Stimulated activated CD8-positive, alpha-beta memory T cell treated with anti-CD3 and anti-CD28 coated beads, Interleukin-12 subunit alpha, Interleukin-12 subunit beta, amount 100 ng/mL, for 24 hours (primary cell): ENCODE measurements at regions not wholly inside any gene's neighbourhood (a gene's known extent, or its start where the extent isn't known, plus 50 kb on each side); places are given as distances from the start of the nearest gene placed in this dataset.
"Not testable (repeated sequence)": the region's sequence is repeated elsewhere in the genome, so short reads cannot be mapped to it uniquely, and the experiment has no call there.

ENCODE experiments used
- DNase-seq: peaks from one replicate; pipeline ENCODE4 v3.0.0-alpha.2; 2020; ENCODE audit errors: extremely low read depth

DNA sequence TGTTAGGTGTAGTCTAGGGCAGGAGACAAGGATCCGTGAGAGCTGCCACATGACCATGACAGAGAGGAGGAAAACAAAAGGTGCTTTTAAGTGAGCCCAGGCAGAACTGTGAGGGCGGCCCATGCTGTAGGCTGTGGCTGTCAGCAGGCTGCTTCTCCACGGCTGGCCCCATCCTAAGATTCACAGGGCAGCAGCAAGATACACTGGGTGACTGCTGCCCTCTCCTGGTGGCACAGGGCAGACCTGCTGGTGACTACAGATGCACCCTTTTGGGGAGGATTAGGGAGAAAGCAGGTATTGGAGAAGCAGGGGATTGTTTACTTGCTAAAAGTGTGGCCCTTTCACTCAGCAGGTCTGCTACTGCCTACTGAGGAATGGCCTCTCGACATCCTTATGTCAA, 112.2 kb upstream of the CCZ1B start:
- DNase-seq = not testable (repeated sequence)

DNA sequence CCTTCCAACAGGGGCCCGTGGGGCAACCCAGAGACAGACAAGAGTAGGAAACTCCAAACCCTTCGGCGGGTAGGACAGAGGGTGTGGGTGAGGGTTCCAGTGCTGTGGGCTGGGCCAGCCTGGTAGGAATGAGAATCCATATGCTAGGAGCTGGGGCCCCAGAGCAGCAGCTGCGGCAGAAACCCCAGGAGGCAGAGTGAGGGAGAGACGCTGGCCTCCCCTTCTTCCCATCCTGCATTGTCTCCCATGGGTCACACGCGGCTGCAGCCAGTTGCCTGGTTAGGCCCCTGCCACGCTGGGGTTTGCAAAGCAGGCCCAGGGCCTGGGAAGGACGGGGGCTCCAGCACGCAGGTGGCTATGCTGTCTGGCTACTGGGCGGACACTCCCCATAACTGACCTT, 113.1 kb upstream of the CCZ1B start:
- DNase-seq = not testable (repeated sequence)

DNA sequence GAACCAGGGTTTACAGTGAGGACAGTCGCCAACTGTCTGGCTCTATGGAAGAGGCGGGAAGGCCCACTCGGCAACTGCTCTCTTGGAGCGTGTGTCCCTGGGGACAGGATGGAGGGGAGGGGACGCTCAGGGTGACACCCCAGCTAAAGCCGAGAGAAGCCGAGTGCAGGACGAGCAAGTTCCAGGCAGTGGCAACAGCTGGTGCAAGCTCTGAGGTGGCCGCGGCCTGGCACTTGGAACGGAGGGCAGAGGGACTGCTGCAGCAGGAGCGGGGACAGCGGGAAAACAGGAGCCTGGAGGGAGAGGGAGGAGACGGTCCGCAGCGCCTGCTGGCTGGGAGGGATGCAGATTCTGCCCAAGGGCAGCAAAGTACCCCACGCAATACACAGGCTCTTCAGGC, 113.8 kb upstream of the CCZ1B start:
- not testable (repeated sequence) for DNase-seq

DNA sequence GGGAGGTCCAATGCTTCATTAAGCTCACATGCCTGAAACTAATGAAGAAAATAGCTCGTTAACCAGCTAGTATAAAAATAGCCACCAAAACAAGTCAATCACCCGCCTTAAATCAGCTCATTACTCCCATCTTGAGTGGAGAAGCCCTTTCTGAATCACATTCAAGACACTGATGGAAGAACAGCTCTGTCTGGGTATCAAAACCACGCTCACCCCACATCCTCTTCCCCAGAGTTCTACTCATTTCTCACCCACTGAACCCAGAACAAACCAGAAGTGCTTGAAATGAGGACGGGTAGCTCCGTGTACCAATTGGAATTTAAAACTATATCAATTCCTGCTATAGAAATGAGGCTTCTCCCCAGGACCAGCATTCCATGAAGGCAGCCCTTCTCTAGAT, 120.8 kb upstream of the CCZ1B start:
- DNase-seq = not testable (repeated sequence)

DNA sequence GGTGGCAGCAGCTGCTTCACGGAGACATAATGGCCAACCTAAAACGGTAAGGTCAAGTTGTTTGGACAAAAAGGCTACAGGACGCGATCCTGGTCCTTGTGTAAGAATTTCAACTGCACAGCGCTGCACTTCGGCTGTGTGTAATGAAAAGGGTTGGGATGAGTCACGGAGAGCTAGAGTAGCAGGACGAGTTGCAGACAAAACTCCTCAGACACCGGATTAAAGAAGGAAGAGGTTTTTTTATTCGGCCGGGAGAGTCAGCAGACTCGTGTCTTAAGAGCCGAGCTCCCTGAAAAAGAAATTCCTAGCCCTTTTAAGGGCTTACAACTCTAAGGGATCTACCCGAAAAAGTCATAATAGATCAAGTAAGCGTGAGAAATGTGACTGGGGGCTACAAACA, 124.2 kb upstream of the CCZ1B start:
- not testable (repeated sequence) for DNase-seq

DNA sequence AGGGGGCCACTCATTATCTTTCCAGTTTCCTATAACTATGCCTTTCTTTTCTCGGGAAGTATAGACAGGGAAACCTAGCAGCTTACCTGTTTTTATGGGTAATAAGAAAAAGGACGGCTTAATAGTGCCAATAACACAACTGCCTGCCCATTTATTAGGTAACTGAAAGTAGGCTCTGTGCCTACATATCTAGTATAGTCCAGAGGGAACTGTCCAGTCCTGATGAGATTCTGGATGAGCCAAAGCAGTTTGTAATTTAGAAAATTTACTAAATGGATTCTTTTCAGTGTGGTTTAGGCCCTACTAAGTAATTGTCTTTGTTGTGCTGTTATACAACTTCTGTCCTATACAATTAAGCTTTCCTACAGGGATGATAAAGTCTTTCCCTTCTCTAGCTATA, 125.5 kb upstream of the CCZ1B start:
- DNase-seq = not testable (repeated sequence)

DNA sequence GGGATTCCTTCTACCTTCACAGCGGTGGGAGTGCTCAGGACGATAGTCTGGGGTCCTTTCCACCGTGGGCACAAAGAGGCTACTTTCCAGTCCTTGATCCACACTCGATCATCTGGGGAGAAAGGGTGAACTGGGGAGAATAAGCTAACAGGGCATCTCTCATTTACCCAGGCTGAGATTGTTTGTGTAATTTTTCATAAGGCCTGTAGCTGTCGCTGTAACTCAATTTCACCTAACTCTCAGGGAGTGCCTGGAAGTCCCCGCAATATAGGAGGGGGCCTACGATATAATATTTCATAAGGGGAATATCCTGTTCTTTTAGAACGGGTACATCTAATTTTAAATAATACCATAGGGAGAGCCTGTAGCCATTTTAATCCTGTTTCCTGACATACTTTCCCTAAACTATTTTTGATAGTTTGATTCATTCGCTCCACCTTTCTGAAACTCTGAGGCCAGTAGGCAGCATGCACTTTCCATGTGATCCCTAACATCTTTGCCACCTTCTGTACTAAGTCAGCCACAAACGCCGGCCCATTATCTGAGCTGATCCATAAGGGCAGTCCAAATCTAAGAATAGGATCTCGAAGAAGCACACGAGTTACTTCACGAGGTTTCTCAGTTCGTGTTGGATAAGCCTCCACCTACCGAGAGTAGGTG, 127.2 kb upstream of the CCZ1B start:
- not testable (repeated sequence) for DNase-seq

DNA sequence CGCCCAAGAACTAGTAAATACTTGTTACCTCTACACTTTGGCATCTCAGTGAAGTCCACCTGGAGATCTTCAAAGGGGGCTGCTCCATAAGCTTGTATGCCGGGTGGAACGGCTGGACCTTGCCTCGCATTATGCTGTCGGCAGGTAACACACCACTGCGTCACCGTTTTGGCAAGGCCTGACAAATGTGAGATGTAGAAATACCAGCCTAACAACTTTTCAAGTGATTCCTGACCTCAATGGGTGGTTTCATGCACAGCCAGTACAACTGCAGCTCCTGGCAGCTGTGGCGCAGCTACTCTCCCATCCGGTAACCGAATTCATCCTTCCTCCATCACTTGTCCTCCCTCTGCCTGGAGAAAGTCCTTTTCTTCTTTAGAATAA, 127.7 kb upstream of the CCZ1B start:
- DNase-seq = not testable (repeated sequence)

DNA sequence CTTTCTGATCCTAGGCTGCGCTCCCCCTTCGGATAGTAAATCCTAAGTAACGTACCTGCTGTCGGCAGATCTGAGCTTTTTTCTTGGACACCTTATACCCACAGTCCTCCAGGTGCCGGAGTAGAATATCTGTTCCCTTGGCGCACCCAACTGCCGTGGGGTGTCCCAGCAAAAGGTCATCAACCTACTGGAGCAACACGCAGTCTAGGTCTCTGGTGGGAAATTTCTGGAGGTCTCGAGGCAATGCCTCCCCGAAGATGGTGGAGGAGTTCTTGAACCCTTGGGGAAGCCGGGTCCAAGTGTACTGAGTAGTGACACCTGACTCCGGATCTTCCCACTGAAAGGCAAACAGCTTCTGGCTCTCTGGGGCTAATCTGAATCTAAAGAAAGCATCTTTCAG, 129.3 kb upstream of the CCZ1B start:
- DNase-seq = not testable (repeated sequence)

DNA sequence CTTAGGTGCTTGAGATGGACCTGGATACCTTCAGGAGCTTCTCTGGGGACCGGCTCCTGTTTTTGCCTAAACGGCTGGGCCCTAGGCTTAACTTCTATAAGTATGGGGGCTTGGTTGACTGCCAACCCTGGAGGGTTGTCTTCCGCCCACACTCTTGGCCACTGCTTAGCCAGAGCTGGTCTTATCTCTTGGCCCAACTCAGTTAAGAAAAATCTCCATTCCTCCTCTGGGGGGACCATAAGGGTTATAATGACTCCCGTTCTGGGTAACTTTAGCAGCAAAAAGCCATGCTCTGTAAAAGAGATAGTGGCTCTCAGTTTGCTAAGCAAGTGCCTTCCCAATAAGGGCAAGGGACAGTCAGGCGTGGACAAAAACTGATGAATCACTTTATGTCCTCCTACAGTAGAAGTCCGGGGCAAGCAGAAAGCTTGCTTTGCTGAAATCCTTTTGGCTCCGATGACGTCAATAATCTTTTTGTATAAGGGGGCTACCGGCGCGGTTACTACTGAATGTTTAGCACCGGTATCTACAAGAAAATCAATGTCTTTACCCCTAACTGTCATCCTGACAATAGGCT, 130.0 kb upstream of the CCZ1B start:
- DNase-seq = not testable (repeated sequence)

DNA sequence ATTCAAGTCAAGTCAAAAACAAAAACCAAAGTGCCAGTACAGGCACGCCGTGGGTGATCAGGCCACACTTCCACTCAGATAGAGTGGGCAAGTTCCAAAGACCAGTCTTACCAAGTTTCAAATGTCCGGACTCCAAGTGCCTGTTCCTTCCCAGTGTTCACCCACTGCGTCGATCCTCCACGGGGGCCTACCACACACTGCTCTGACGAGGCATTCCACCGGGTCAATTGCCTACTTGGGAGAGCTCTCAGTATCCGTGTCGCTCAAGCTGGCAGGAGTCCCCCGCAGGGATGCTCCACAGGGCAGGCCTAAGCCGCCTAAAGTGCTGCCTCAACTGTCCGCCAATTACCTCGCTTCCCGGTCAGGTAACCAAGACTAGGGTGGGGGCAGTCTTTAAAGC, 132.3 kb upstream of the CCZ1B start:
- DNase-seq = not testable (repeated sequence)

DNA sequence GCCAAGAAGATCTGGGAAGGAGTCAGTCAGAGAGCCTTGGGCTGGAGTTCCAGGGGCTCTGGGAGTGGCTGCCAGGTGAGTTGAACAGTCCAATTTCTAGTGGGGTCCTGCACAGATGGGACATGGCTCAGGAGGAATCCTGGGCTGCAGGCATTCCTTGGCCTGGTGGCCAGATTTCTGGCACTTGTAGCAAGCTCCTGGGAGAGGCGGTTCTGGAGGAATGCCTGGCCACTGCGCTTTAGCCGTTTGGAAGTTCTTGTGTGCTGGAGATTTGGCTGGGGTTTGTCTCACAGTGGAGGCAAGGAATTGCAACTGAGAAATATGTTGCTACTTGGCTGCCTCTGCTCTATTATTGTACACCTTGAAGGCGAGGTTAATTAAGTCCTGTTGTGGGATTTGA, 133.9 kb upstream of the CCZ1B start:
- DNase-seq = not testable (repeated sequence)

DNA sequence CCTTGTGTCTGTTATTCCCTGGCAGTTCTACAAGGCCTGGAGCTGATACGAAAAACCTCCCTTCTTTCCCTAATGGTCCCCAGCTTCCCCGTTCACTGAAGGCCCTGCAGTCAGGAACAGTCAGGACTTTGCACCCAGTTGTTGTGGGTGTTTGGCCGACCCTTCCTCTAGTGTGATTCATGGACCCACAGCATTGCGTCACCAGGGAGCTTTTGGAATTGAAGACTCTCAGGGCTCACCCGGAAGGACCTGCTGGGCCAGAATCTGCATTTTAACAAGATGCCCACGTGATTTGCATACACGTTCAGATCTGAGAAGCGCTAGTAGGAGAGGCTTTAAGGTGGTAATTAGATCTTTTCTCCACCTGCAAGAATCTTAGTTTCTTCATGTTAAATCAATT, 136.8 kb upstream of the CCZ1B start:
- DNase-seq = not testable (repeated sequence)

DNA sequence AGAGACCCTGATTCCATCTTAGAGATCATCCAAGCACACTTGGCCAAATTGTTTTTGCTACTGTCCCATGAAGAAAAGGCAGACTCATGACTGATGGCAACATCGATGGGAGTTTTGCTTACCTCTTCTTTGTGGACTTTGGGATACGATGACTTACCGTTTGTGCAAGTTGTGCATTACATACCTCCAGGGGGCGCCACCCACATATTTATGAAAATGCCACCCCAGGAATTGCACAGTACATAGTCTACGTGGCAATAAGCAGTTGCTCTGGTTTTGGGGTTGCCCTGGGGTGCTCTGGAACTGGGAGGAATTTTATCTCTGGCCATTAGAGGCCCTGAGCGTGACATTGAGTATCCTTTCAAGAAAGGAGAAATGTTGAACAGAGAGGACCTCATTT, 139.0 kb upstream of the CCZ1B start:
- peak; percentile 5 for DNase-seq

DNA sequence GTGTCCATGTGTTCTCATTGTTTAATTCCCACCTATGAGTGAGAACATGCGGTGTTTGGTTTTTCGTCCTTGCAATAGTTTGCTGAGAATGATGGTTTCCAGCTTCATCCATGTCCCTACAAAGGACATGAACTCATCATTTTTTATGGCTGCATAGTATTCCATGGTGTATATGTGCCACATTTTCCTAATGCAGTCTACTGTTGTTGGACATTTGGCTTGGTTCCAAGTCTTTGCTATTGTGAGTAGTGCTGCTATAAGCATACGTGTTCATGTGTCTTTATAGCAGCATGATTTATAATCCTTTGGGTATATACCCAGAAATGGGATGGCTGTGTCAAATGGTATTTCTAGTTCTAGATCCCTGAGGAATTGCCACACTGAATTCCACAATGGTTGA, 144.1 kb upstream of the CCZ1B start:
- DNase-seq = not testable (repeated sequence)

DNA sequence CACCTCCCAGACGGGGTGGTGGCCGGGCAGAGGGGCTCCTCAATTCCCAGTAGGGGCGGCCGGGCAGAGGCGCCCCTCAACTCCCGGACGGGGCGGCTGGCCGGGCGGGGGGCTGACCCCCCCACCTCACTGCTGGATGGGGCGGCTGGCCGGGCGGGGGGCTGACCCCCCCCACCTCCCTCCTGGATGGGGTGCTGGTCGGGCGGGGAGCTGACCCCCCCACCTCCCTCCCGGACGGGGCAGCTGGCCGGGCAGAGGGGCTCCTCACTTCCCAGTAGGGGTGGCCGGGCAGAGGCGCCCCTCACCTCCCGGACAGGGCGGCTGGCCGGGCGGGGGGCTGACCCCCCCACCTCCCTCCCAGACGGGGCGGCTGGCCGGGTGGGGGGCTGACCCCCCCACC, 148.8 kb upstream of the CCZ1B start:
- DNase-seq = not testable (repeated sequence)

DNA sequence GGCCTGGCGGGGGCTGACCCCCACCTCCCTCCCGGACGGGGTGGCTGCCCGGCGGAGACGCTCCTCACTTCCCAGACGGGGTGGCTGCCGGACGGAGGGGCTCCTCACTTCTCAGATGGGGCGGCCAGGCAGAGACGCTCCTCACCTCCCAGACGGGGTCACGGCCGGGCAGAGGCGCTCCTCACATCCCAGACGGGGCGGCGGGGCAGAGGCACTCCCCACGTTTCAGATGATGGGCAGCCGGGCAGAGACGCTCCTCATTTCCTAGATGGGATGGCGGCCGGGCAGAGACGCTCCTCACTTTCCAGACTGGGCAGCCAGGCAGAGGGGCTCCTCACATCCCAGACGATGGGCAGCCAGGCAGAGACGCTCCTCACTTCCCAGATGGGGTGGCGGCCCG, 149.3 kb upstream of the CCZ1B start:
- not testable (repeated sequence) for DNase-seq

DNA sequence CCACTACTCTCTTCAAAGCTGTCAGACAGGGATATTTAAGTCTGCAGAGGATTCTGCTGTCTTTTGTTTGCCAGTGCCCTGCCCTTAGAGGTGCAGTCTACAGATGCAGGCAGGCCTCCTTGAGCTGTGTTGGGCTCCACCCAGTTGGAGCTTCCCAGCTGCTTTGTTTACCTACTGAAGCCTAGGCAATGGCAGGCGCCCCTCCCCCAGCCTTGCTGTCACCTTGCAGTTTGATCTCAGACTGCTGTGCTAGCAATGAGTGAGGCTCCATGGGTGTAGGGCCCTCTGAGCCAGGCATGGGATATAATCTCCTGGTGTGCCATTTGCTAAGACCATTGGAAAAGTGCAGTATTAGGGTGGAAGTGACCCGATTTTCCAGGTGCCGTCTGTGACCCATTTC, 151.3 kb upstream of the CCZ1B start:
- not testable (repeated sequence) for DNase-seq

DNA sequence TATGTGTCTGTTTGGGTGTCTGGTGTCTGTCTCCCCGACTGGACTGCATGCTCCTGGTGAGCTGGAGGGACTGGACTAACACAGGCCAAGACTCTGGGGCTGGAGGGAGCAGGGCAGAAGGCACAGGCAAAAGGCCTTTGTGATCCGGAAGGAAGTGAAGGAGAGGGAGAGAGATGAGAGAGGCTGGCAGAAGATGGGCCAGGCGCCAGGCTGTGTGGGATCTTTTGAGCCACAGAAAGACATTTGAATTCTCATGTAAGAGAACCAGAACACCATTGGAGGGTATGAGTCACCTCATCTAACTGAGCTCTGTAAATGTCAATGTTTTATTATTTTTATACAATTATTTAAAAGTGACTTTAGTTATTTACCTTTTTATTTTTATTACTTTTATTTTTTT, 152.3 kb upstream of the CCZ1B start:
- not testable (repeated sequence) for DNase-seq

DNA sequence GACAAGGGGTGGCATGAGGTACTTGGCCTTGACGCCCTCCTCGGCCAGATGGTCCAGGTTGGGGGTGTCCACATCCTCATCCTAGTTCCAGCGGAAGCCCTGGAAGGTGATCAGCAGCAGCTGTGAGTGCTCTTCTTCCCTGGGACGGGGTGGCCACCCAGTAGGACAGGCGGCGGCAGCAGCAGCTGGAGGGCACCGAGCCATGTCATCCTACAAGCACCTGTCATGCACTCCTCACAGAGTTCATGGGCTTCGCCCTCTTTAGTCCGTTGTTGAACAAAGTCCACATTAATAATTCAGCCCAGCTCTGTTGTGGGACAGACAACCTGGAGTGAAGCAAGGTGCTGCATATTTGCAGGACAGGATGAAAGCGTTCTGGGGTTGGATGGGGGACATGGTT, 153.4 kb upstream of the CCZ1B start:
- not testable (repeated sequence) for DNase-seq

DNA sequence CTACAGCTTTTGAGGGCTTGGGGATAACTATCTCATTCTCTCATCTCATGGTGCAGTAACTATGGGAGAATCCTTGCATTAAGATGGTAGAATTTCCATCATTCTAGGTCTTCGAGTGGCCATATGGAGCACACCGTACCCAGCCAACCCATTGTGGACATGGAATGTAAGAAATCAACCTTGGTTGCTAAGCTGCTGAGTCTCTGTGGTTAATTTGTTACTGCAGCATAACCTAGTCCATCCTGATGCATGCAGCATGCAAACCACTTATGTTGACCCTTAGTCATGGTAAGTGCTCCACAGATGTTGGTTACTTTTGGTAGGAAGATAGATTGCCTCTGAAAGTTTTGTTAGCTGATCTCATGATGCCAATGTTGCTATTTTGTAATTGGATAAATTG, 156.3 kb upstream of the CCZ1B start:
- not testable (repeated sequence) for DNase-seq

DNA sequence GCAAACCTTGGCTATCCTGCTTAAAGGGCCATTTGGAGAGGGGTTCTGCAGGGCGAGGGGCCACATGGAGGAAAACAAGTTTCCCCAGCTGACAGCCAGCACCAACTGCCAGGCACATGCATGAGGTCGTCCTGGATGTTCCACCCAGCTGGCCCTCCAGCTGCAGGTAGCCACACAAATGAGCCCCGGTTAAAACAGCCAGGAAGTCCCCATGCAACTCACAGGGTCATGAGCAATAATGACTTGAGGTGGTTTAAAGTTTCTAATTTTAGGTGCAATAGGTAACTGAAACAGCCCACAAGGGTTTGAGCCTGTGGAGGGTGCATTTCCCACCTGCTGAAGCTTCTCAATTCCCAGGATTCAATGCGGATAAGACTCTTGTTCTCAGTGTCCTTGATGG, 160.8 kb upstream of the CCZ1B start:
- DNase-seq = not testable (repeated sequence)

DNA sequence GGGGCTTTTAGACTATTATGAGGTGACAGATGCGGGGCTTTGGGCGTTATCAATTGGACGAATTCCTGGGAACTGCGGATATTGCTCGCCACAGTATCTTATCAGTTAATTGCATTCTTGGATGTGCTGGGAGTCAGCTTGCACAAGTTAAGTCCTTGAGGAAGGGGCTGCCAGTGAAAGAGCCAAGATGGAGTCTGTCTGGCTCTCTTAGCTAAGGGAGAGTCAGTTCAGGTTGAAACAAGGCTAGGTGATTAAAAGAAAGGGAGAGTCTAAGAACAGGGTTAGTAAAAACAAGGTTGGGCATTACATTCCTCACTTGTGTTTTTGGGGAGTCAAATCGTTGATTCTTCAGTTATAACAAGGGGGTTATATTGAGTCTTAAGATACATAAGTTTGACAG, 162.5 kb upstream of the CCZ1B start:
- not testable (repeated sequence) for DNase-seq

DNA sequence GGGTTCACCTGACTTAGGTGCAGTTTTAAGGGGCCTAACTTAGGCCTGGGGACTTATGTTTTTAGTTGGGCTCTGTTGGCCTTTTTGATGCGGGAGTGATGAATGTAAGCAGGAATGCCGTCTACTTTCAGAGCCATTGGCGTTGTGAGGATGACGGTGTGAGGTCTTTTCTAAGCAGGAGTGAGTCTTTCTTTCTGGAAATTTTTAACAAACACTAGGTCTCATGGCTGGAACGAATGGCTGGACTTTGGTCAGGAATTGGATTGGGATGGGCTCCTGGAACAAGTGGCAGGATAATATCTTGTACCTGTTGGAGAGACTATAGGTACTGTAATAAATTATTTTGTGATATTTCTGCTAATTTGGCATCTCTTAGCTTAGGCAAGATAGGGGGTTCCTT, 163.9 kb upstream of the CCZ1B start:
- not testable (repeated sequence) for DNase-seq
